Panc1 (cell line): ENCODE measurements at regions not wholly inside any gene's neighbourhood (a gene's known extent, or its start where the extent isn't known, plus 50 kb on each side); places are given as distances from the start of the nearest gene placed in this dataset.

Experiments
- CTCF ChIP-seq: fragments of 450-650 bp; IDR thresholded peaks from 2 replicates; pipeline ENCODE4 v1.5.1; 2017; ENCODE audit warnings: mild to moderate bottlenecking
- POLR2AphosphoS5 ChIP-seq: IDR thresholded peaks from 2 replicates; pipeline ENCODE4 v1.6.1; 2012; ENCODE audit warnings: mild to moderate bottlenecking, low read depth, low read length, moderate library complexity
- SIN3A ChIP-seq: IDR thresholded peaks from 2 replicates; pipeline ENCODE4 v1.6.1; 2012; ENCODE audit warnings: low read depth, mild to moderate bottlenecking, low read length, moderate library complexity, borderline replicate concordance; ENCODE audit not compliant: insufficient read depth
- TF ChIP-seq, protein P1 (sequence below), 2 experiments: IDR thresholded peaks; 2 replicates each; pipeline ENCODE4 v1.6.1; 2011 to 2012; ENCODE audit warnings: low read depth in 2 of 2, control low read depth in 1 of 2, low read length in 1 of 2, mild to moderate bottlenecking in 1 of 2, moderate library complexity in 1 of 2; ENCODE audit not compliant: insufficient read depth in 1 of 2

DNA sequence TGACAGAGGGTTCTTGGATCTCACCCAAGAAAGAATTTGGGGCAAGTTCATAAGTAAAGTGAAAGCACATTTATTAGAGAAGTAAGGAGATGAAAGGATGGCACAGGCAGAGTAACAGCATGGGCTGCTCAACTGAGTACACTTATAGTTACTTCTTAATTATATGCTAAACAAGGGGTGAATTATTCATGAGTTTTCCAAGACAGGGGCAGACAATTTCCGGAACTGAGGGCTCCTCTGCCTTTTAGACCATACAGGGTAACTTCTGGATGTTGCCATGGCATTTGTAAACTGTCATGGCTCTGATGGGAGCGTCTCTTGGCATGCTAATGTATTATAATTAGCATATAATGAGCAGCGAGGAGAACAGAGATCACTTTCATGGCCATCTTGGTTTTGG, 221.2 kb upstream of the STT3B start:
- TF ChIP-seq, protein P1, sequence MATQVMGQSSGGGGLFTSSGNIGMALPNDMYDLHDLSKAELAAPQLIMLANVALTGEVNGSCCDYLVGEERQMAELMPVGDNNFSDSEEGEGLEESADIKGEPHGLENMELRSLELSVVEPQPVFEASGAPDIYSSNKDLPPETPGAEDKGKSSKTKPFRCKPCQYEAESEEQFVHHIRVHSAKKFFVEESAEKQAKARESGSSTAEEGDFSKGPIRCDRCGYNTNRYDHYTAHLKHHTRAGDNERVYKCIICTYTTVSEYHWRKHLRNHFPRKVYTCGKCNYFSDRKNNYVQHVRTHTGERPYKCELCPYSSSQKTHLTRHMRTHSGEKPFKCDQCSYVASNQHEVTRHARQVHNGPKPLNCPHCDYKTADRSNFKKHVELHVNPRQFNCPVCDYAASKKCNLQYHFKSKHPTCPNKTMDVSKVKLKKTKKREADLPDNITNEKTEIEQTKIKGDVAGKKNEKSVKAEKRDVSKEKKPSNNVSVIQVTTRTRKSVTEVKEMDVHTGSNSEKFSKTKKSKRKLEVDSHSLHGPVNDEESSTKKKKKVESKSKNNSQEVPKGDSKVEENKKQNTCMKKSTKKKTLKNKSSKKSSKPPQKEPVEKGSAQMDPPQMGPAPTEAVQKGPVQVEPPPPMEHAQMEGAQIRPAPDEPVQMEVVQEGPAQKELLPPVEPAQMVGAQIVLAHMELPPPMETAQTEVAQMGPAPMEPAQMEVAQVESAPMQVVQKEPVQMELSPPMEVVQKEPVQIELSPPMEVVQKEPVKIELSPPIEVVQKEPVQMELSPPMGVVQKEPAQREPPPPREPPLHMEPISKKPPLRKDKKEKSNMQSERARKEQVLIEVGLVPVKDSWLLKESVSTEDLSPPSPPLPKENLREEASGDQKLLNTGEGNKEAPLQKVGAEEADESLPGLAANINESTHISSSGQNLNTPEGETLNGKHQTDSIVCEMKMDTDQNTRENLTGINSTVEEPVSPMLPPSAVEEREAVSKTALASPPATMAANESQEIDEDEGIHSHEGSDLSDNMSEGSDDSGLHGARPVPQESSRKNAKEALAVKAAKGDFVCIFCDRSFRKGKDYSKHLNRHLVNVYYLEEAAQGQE (IDR thresholded peaks at IDR 0.05; ENCODE audit: insufficient read depth in 1 of 2, low read depth in 2 of 2, low read length in 1 of 2), result no peak
- TF ChIP-seq CTCF (no peak), SIN3A (no peak), POLR2AphosphoS5 (no peak)
